GM20431 (cell line): ENCODE measurements at regions not wholly inside any gene's neighbourhood (a gene's known extent, or its start where the extent isn't known, plus 50 kb on each side); places are given as distances from the start of the nearest gene placed in this dataset.
"Not testable (repeated sequence)": the region's sequence is repeated elsewhere in the genome, so short reads cannot be mapped to it uniquely, and the experiment has no call there.

ENCODE experiments used
- in situ Hi-C: fragments of 300-500 bp; cut with MseI, MboI; formaldehyde crosslinking; loops from one replicate; pipeline ENCODE4 v1.15.0; 2020; ENCODE audit warnings: low sequenced_read_pairs; ENCODE audit not compliant: unreplicated experiment

- in situ Hi-C loops: no loop called here
These were observed 592.7 kb upstream of the SLC35B3 start for GRCh38 chr6:9028086-9028485.

- in situ Hi-C loops: no loop called here
These were observed 590.5 kb upstream of the SLC35B3 start for GRCh38 chr6:9025796-9026394.

GRCh38 chr6:9025228-9025627 is 589.9 kb upstream of the SLC35B3 start:
- in situ Hi-C loops: no loop called here

GRCh38 chr6:9024246-9024645 is 588.9 kb upstream of the SLC35B3 start:
- in situ Hi-C loops: not testable (repeated sequence)

GRCh38 chr6:9020001-9020400 is 584.7 kb upstream of the SLC35B3 start:
- in situ Hi-C loops: no loop called here

- in situ Hi-C loops: no loop called here
These were observed 574.6 kb upstream of the SLC35B3 start for GRCh38 chr6:9009931-9010330.

GRCh38 chr6:9007027-9007426 is 571.7 kb upstream of the SLC35B3 start:
- in situ Hi-C loops: no loop called here

- in situ Hi-C loops: no loop called here
These were observed 567.5 kb upstream of the SLC35B3 start for GRCh38 chr6:9002833-9003232.

GRCh38 chr6:8995156-8995555 is 559.8 kb upstream of the SLC35B3 start:
- in situ Hi-C loops: loop anchor here (25.0 kb wide), 1 partner anchor 1442 kb away; no protein-coding TSS in a partner anchor

- in situ Hi-C loops: loop anchor here (25.0 kb wide), 1 partner anchor 1444 kb away; no protein-coding TSS in a partner anchor
These were observed 557.8 kb upstream of the SLC35B3 start for GRCh38 chr6:8993111-8993510.

GRCh38 chr6:8991844-8992243 is 556.5 kb upstream of the SLC35B3 start:
- in situ Hi-C loops: loop anchor here (25.0 kb wide), 1 partner anchor 1445 kb away; no protein-coding TSS in a partner anchor

- in situ Hi-C loops: loop anchor here (25.0 kb wide), 1 partner anchor 1447 kb away; no protein-coding TSS in a partner anchor
These were observed 554.7 kb upstream of the SLC35B3 start for GRCh38 chr6:8990075-8990474.

GRCh38 chr6:8983202-8983688 is 547.9 kb upstream of the SLC35B3 start:
- in situ Hi-C loops: loop anchor here (25.0 kb wide), 1 partner anchor 1454 kb away; no protein-coding TSS in a partner anchor

GRCh38 chr6:8982668-8983067 is 547.3 kb upstream of the SLC35B3 start:
- in situ Hi-C loops: loop anchor here (25.0 kb wide), 1 partner anchor 1455 kb away; no protein-coding TSS in a partner anchor

GRCh38 chr6:8973395-8973794 is 538.0 kb upstream of the SLC35B3 start:
- in situ Hi-C loops: no loop called here

GRCh38 chr6:8969747-8970146 is 534.4 kb upstream of the SLC35B3 start:
- in situ Hi-C loops: no loop called here

GRCh38 chr6:8958894-8959511 is 523.7 kb upstream of the SLC35B3 start:
- in situ Hi-C loops: no loop called here

GRCh38 chr6:8953310-8953709 is 518.0 kb upstream of the SLC35B3 start:
- in situ Hi-C loops: no loop called here

GRCh38 chr6:8948733-8949132 is 513.4 kb upstream of the SLC35B3 start:
- in situ Hi-C loops: no loop called here

- in situ Hi-C loops: no loop called here
These were observed 512.6 kb upstream of the SLC35B3 start for GRCh38 chr6:8947900-8948299.

GRCh38 chr6:8944548-8944947 is 509.2 kb upstream of the SLC35B3 start:
- in situ Hi-C loops: no loop called here
